HEK293 (cell line): ENCODE measurements at regions not wholly inside any gene's neighbourhood (a gene's known extent, or its start where the extent isn't known, plus 50 kb on each side); places are given as distances from the start of the nearest gene placed in this dataset.

Source experiments
- CTCF ChIA-PET: fragments of 350-600 bp; formaldehyde crosslinking; extraction: SDS; loops from one replicate; lab custom pipeline; 2021; ENCODE audit warnings: antibody characterized with exemption; lab: Yijun Ruan, JAX
- POLR2A ChIA-PET: fragments of 300-600 bp; formaldehyde crosslinking; extraction: SDS; loops from one replicate; lab custom pipeline; 2020; ENCODE audit warnings: antibody characterized with exemption, inconsistent platforms; lab: Yijun Ruan, JAX
- H3K27ac ChIP-seq: fragments of 200-500 bp; sonication (Bioruptor generic); 2 replicates; pipeline ENCODE4 v1.5.1; 2014; ENCODE audit warnings: low read depth, low read length, control low read depth, inconsistent platforms; ENCODE audit errors: extremely low read depth
- H3K36me3 ChIP-seq, 2 experiments: fragments of 200-500 bp in 1 of 2; sonication (Bioruptor generic) in 1 of 2; 1 replicate in 1 of 2; 2 replicates in 1 of 2; pipeline ENCODE4 v1.5.1; 2014 to 2017; ENCODE audit warnings: inconsistent platforms in 2 of 2, low read length in 2 of 2; ENCODE audit not compliant: control insufficient read depth in 2 of 2, insufficient read depth in 1 of 2
- H3K4me1 ChIP-seq: fragments of 200-500 bp; sonication (Bioruptor generic); 2 replicates; pipeline ENCODE4 v1.5.1; 2014; ENCODE audit warnings: mild to moderate bottlenecking, low read length, inconsistent platforms; ENCODE audit not compliant: control insufficient read depth, insufficient read depth
- H3K4me3 ChIP-seq: 2 replicates; pipeline ENCODE4 v1.5.1; 2011; ENCODE audit warnings: low read depth, mild to moderate bottlenecking, control low read depth, low read length, moderate library complexity
- H3K9me3 ChIP-seq: fragments of 200-500 bp; sonication (Bioruptor generic); 2 replicates; pipeline ENCODE4 v1.5.1; 2014; ENCODE audit warnings: low read depth, low read length, inconsistent platforms; ENCODE audit not compliant: control insufficient read depth, insufficient read depth
- SETDB1 ChIP-seq: IDR thresholded peaks from one replicate; pipeline ENCODE4 v1.6.1; 2017; ENCODE audit warnings: mild to moderate bottlenecking, low read length, moderate library complexity, mixed read lengths; ENCODE audit not compliant: insufficient read length
- SP2 ChIP-seq: fragments of 450-650 bp; formaldehyde crosslinking; IDR thresholded peaks from 2 replicates; pipeline ENCODE4 v1.5.1; 2016; ENCODE audit warnings: missing biosample characterization, missing genetic modification characterization
- SP3 ChIP-seq: fragments of 450-650 bp; formaldehyde crosslinking; IDR thresholded peaks from 2 replicates; pipeline ENCODE4 v1.5.1; 2016; ENCODE audit warnings: missing biosample characterization, missing genetic modification characterization
- ZFHX2 ChIP-seq: fragments of 450-650 bp; formaldehyde crosslinking; conservative IDR thresholded peaks from 2 replicates; pipeline ENCODE4 v1.5.1; 2016; ENCODE audit warnings: missing biosample characterization, missing genetic modification characterization
- ZNF121 ChIP-seq: fragments of 450-650 bp; formaldehyde crosslinking; IDR thresholded peaks from 2 replicates; pipeline ENCODE4 v1.5.1; 2016; ENCODE audit warnings: missing biosample characterization, missing genetic modification characterization
- ZNF148 ChIP-seq: fragments of 450-650 bp; formaldehyde crosslinking; IDR thresholded peaks from 2 replicates; pipeline ENCODE4 v1.5.0; 2017; ENCODE audit warnings: missing biosample characterization, missing genetic modification characterization, borderline replicate concordance
- ZNF169 ChIP-seq: fragments of 450-650 bp; formaldehyde crosslinking; IDR thresholded peaks from 2 replicates; pipeline ENCODE4 v1.5.1; 2016; ENCODE audit warnings: missing biosample characterization, missing genetic modification characterization
- ZNF211 ChIP-seq: fragments of 450-650 bp; formaldehyde crosslinking; IDR thresholded peaks from 2 replicates; pipeline ENCODE4 v1.5.1; 2016; ENCODE audit warnings: low read depth, missing biosample characterization, missing genetic modification characterization
- ZNF24 ChIP-seq: fragments of 450-650 bp; formaldehyde crosslinking; IDR thresholded peaks from 2 replicates; pipeline ENCODE4 v1.5.1; 2016; ENCODE audit warnings: missing biosample characterization, missing genetic modification characterization
- ZNF292 ChIP-seq: fragments of 450-650 bp; formaldehyde crosslinking; IDR thresholded peaks from 2 replicates; pipeline ENCODE4 v1.5.1; 2016; ENCODE audit warnings: low read depth, missing biosample characterization, missing genetic modification characterization, borderline replicate concordance
- ZNF324 ChIP-seq: fragments of 450-650 bp; formaldehyde crosslinking; IDR thresholded peaks from 2 replicates; pipeline ENCODE4 v1.5.1; 2016; ENCODE audit warnings: missing biosample characterization, missing genetic modification characterization
- ZNF433 ChIP-seq: fragments of 450-650 bp; formaldehyde crosslinking; IDR thresholded peaks from 2 replicates; pipeline ENCODE4 v1.5.1; 2016; ENCODE audit warnings: missing biosample characterization, missing genetic modification characterization, low read depth
- ZNF529 ChIP-seq: fragments of 450-650 bp; formaldehyde crosslinking; IDR thresholded peaks from 2 replicates; pipeline ENCODE4 v1.5.1; 2017; ENCODE audit warnings: missing genetic modification characterization, missing biosample characterization; ENCODE audit not compliant: insufficient replicate concordance
- ZNF585B ChIP-seq: fragments of 450-650 bp; formaldehyde crosslinking; IDR thresholded peaks from 2 replicates; pipeline ENCODE4 v1.5.1; 2016; ENCODE audit warnings: missing biosample characterization, missing genetic modification characterization
- ZNF664 ChIP-seq: fragments of 450-650 bp; formaldehyde crosslinking; IDR thresholded peaks from 2 replicates; pipeline ENCODE4 v1.5.1; 2016; ENCODE audit warnings: missing biosample characterization, missing genetic modification characterization
- ZNF785 ChIP-seq: fragments of 450-650 bp; formaldehyde crosslinking; IDR thresholded peaks from 2 replicates; pipeline ENCODE4 v1.5.1; 2016; ENCODE audit warnings: missing biosample characterization, missing genetic modification characterization
- ZNF791 ChIP-seq: fragments of 450-650 bp; formaldehyde crosslinking; IDR thresholded peaks from 2 replicates; pipeline ENCODE4 v1.5.1; 2016; ENCODE audit warnings: missing biosample characterization, missing genetic modification characterization
- ZSCAN16 ChIP-seq: fragments of 450-650 bp; formaldehyde crosslinking; IDR thresholded peaks from 2 replicates; pipeline ENCODE4 v1.5.1; 2016; ENCODE audit warnings: missing biosample characterization, missing genetic modification characterization
- TF ChIP-seq, protein P1 (sequence below): fragments of 450-650 bp; formaldehyde crosslinking; IDR thresholded peaks from 2 replicates; pipeline ENCODE4 v1.5.1; 2016; ENCODE audit warnings: missing biosample characterization, missing genetic modification characterization
- TF ChIP-seq, protein P2 (sequence below): sonication (generic); formaldehyde crosslinking; IDR thresholded peaks from 2 replicates; pipeline ENCODE4 v1.8.1; 2022; ENCODE audit warnings: mild to moderate bottlenecking, moderate library complexity, missing genetic modification reagents
- TF ChIP-seq, protein P3 (sequence below): fragments of 450-650 bp; formaldehyde crosslinking; conservative IDR thresholded peaks from 2 replicates; pipeline ENCODE4 v1.5.1; 2016; ENCODE audit warnings: low read depth, missing biosample characterization, missing genetic modification characterization
- TF ChIP-seq, protein P4 (sequence below): fragments of 450-650 bp; formaldehyde crosslinking; IDR thresholded peaks from 2 replicates; pipeline ENCODE4 v1.5.1; 2016; ENCODE audit warnings: missing biosample characterization, missing genetic modification characterization

GRCh38 chr2:123566291-123566946, 458.7 kb upstream of the CNTNAP5 start:
- H3K4me3 ChIP-seq: no peak overlapping the region
- no peaks in the 10 kb centered on the region for H3K4me1 ChIP-seq
- H3K9me3 ChIP-seq: no peaks in the 10 kb centered on the region
- no peak overlapping the region for H3K27ac ChIP-seq
- TF ChIP-seq SETDB1 (no peak), ZNF324 (no peak), ZNF211 (tag by site-specific recombination) (no peak), ZNF785 (tag by site-specific recombination) (no peak), ZNF24 (tag by site-specific recombination) (no peak)
- TF ChIP-seq, protein P1, sequence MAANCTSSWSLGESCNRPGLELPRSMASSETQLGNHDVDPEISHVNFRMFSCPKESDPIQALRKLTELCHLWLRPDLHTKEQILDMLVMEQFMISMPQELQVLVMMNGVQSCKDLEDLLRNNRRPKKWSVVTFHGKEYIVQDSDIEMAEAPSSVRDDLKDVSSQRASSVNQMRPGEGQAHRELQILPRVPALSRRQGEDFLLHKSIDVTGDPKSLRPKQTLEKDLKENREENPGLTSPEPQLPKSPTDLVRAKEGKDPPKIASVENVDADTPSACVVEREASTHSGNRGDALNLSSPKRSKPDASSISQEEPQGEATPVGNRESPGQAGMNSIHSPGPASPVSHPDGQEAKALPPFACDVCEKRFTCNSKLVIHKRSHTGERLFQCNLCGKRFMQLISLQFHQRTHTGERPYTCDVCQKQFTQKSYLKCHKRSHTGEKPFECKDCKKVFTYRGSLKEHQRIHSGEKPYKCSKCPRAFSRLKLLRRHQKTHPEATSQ (tag by site-specific recombination): no peak
- TF ChIP-seq, protein P2, sequence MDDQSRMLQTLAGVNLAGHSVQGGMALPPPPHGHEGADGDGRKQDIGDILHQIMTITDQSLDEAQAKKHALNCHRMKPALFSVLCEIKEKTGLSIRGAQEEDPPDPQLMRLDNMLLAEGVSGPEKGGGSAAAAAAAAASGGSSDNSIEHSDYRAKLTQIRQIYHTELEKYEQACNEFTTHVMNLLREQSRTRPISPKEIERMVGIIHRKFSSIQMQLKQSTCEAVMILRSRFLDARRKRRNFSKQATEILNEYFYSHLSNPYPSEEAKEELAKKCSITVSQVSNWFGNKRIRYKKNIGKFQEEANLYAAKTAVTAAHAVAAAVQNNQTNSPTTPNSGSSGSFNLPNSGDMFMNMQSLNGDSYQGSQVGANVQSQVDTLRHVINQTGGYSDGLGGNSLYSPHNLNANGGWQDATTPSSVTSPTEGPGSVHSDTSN: no peak
- H3K36me3 ChIP-seq: no peaks in the 10 kb centered on the region
- ChIA-PET POLR2A (no interaction called here), CTCF (no interaction called here)

DNA sequence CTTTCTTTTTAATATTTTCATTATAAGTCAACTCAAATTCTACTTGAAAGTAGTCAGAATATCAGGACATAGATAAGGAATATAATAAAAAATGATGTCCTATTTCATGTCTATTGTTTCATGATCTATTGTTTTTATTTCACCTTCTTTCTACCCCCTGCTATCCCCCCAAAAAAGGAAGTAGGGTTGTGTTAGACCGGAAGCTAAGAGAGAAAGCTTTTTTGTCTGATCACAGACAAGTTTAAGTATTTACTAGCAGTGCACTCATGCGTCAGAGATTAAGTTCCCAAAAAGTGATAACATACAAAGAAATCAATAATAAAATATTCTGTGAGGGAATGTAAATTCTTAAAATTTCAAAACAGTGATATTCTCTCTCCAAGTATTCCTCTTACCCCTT, 447.1 kb upstream of the CNTNAP5 start:
- Histone ChIP-seq H3K36me3 (no peaks in the 10 kb centered on the region), H3K27ac (no peak overlapping the region), H3K4me3 (no peak overlapping the region), H3K4me1 (no peaks in the 10 kb centered on the region), H3K9me3 (no peaks in the 10 kb centered on the region)
- ChIA-PET CTCF (no interaction called here), POLR2A (no interaction called here)
- TF ChIP-seq, protein P3, sequence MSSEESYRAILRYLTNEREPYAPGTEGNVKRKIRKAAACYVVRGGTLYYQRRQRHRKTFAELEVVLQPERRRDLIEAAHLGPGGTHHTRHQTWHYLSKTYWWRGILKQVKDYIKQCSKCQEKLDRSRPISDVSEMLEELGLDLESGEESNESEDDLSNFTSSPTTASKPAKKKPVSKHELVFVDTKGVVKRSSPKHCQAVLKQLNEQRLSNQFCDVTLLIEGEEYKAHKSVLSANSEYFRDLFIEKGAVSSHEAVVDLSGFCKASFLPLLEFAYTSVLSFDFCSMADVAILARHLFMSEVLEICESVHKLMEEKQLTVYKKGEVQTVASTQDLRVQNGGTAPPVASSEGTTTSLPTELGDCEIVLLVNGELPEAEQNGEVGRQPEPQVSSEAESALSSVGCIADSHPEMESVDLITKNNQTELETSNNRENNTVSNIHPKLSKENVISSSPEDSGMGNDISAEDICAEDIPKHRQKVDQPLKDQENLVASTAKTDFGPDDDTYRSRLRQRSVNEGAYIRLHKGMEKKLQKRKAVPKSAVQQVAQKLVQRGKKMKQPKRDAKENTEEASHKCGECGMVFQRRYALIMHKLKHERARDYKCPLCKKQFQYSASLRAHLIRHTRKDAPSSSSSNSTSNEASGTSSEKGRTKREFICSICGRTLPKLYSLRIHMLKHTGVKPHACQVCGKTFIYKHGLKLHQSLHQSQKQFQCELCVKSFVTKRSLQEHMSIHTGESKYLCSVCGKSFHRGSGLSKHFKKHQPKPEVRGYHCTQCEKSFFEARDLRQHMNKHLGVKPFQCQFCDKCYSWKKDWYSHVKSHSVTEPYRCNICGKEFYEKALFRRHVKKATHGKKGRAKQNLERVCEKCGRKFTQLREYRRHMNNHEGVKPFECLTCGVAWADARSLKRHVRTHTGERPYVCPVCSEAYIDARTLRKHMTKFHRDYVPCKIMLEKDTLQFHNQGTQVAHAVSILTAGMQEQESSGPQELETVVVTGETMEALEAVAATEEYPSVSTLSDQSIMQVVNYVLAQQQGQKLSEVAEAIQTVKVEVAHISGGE (tag by site-specific recombination): no peak
- no peak for TF ChIP-seq SP2 (tag by site-specific recombination)
- TF ChIP-seq ZNF292: no peak
- TF ChIP-seq ZNF148: no peak
- TF ChIP-seq ZNF433 (tag by site-specific recombination): no peak
- TF ChIP-seq ZNF169 (tag by site-specific recombination): no peak
- no peak for TF ChIP-seq ZNF121 (tag by site-specific recombination)
- TF ChIP-seq ZFHX2 (tag by site-specific recombination): no peak
- TF ChIP-seq ZNF585B (tag by site-specific recombination): no peak
- TF ChIP-seq ZNF664 (tag by site-specific recombination): no peak
- no peak for TF ChIP-seq ZNF791 (tag by site-specific recombination)
- no peak for TF ChIP-seq ZSCAN16 (tag by site-specific recombination)
- no peak for TF ChIP-seq SP3
- no peak for TF ChIP-seq ZNF529 (tag by site-specific recombination)
- TF ChIP-seq, protein P4, sequence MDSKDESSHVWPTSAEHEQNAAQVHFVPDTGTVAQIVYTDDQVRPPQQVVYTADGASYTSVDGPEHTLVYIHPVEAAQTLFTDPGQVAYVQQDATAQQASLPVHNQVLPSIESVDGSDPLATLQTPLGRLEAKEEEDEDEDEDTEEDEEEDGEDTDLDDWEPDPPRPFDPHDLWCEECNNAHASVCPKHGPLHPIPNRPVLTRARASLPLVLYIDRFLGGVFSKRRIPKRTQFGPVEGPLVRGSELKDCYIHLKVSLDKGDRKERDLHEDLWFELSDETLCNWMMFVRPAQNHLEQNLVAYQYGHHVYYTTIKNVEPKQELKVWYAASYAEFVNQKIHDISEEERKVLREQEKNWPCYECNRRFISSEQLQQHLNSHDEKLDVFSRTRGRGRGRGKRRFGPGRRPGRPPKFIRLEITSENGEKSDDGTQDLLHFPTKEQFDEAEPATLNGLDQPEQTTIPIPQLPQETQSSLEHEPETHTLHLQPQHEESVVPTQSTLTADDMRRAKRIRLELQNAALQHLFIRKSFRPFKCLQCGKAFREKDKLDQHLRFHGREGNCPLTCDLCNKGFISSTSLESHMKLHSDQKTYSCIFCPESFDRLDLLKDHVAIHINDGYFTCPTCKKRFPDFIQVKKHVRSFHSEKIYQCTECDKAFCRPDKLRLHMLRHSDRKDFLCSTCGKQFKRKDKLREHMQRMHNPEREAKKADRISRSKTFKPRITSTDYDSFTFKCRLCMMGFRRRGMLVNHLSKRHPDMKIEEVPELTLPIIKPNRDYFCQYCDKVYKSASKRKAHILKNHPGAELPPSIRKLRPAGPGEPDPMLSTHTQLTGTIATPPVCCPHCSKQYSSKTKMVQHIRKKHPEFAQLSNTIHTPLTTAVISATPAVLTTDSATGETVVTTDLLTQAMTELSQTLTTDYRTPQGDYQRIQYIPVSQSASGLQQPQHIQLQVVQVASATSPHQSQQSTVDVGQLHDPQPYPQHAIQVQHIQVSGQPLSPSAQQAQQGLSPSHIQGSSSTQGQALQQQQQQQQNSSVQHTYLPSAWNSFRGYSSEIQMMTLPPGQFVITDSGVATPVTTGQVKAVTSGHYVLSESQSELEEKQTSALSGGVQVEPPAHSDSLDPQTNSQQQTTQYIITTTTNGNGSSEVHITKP: no peak
